ENCODE measurements at regions not wholly inside any gene's neighbourhood (a gene's known extent, or its start where the extent isn't known, plus 50 kb on each side); places are given as distances from the start of the nearest gene placed in this dataset.
A peak's percentile ranks its signal among the peaks of the same experiment; 100 is the strongest.

DNA sequence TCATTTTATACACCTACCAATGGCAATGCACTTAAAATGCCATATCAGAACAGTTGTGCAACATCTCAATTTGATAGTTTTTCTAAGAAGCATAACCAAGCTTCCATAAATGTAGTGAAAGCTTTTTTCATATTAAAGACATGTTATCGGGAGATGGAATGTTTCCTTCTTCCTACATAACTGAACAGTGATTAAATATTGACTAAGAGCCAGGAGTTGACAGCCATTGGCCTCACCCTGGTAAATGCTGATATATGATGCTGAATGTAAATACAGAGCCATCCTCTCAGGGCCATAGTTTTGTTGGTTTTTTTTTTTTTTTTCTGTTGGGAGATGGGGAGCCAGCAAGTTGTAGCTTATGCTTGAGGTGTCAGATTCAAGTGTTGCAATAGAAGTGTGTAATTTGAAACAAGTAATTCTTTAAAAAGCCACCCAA, 203.3 kb upstream of the IL12A start (continued):
- TF ChIP-seq, protein P1, sequence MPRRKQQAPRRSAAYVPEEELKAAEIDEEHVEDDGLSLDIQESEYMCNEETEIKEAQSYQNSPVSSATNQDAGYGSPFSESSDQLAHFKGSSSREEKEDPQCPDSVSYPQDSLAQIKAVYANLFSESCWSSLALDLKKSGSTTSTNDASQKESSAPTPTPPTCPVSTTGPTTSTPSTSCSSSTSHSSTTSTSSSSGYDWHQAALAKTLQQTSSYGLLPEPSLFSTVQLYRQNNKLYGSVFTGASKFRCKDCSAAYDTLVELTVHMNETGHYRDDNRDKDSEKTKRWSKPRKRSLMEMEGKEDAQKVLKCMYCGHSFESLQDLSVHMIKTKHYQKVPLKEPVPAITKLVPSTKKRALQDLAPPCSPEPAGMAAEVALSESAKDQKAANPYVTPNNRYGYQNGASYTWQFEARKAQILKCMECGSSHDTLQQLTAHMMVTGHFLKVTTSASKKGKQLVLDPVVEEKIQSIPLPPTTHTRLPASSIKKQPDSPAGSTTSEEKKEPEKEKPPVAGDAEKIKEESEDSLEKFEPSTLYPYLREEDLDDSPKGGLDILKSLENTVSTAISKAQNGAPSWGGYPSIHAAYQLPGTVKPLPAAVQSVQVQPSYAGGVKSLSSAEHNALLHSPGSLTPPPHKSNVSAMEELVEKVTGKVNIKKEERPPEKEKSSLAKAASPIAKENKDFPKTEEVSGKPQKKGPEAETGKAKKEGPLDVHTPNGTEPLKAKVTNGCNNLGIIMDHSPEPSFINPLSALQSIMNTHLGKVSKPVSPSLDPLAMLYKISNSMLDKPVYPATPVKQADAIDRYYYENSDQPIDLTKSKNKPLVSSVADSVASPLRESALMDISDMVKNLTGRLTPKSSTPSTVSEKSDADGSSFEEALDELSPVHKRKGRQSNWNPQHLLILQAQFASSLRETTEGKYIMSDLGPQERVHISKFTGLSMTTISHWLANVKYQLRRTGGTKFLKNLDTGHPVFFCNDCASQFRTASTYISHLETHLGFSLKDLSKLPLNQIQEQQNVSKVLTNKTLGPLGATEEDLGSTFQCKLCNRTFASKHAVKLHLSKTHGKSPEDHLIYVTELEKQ (tag by site-specific recombination; IDR thresholded peaks at IDR 0.05; ENCODE audit: borderline replicate concordance), result peak; percentile 45; the same call in 1 of the 2 replicates
- no peak for TF ChIP-seq ZNF394 (tag by site-specific recombination; IDR thresholded peaks at IDR 0.05; ENCODE audit: borderline replicate concordance)
- TF ChIP-seq ZNF426 (tag by site-specific recombination; IDR thresholded peaks at IDR 0.05), result no peak
- no peak for TF ChIP-seq MZF1 (tag by site-specific recombination; IDR thresholded peaks at IDR 0.05; ENCODE audit: borderline replicate concordance)
- TF ChIP-seq, protein P2, sequence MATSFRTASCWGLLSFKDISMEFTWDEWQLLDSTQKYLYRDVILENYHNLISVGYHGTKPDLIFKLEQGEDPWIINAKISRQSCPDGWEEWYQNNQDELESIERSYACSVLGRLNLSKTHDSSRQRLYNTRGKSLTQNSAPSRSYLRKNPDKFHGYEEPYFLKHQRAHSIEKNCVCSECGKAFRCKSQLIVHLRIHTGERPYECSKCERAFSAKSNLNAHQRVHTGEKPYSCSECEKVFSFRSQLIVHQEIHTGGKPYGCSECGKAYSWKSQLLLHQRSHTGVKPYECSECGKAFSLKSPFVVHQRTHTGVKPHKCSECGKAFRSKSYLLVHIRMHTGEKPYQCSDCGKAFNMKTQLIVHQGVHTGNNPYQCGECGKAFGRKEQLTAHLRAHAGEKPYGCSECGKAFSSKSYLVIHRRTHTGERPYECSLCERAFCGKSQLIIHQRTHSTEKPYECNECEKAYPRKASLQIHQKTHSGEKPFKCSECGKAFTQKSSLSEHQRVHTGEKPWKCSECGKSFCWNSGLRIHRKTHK (tag by site-specific recombination; IDR thresholded peaks at IDR 0.05), result no peak
- TF ChIP-seq ZNF341 (tag by site-specific recombination; IDR thresholded peaks at IDR 0.05; ENCODE audit: low read depth), result no peak
- TF ChIP-seq, protein P3, sequence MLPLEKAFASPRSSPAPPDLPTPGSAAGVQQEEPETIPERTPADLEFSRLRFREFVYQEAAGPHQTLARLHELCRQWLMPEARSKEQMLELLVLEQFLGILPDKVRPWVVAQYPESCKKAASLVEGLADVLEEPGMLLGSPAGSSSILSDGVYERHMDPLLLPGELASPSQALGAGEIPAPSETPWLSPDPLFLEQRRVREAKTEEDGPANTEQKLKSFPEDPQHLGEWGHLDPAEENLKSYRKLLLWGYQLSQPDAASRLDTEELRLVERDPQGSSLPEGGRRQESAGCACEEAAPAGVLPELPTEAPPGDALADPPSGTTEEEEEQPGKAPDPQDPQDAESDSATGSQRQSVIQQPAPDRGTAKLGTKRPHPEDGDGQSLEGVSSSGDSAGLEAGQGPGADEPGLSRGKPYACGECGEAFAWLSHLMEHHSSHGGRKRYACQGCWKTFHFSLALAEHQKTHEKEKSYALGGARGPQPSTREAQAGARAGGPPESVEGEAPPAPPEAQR (tag by site-specific recombination; IDR thresholded peaks at IDR 0.05), result no peak
- 0 out of 2 replicates have a peak, but pooled peaks have one; percentile 30 for TF ChIP-seq ZNF24 (tag by site-specific recombination; IDR thresholded peaks at IDR 0.05)
- TF ChIP-seq GLIS1 (tag by site-specific recombination; IDR thresholded peaks at IDR 0.05), result peak; percentile 47
- peak; percentile 60; the same call in 1 of the 2 replicates for TF ChIP-seq PATZ1 (tag by site-specific recombination; IDR thresholded peaks at IDR 0.05)
- TF ChIP-seq ZNF2 (tag by site-specific recombination; IDR thresholded peaks at IDR 0.05), result 0 out of 2 replicates have a peak, but pooled peaks have one; percentile 46
- peak; percentile 75 for TF ChIP-seq ZBTB20 (tag by site-specific recombination; IDR thresholded peaks at IDR 0.05)
- peak; percentile 36; the same call in 1 of the 2 replicates for TF ChIP-seq ZBTB17 (tag by site-specific recombination; IDR thresholded peaks at IDR 0.05)
- no peak for TF ChIP-seq ZBTB10 (tag by site-specific recombination; IDR thresholded peaks at IDR 0.05)
- TF ChIP-seq ZNF302 (tag by site-specific recombination; IDR thresholded peaks at IDR 0.05; ENCODE audit: low read depth), result no peak
- TF ChIP-seq ZNF140 (tag by site-specific recombination; IDR thresholded peaks at IDR 0.05), result no peak
- peak; percentile 94 for TF ChIP-seq ZEB2 (tag by site-specific recombination; IDR thresholded peaks at IDR 0.05)
- no peak for TF ChIP-seq ZNF266 (tag by site-specific recombination; IDR thresholded peaks at IDR 0.05; ENCODE audit: low read depth)
- peak; percentile 72 for TF ChIP-seq OVOL3 (tag by site-specific recombination; IDR thresholded peaks at IDR 0.05)
- TF ChIP-seq GFI1B (tag by site-specific recombination; IDR thresholded peaks at IDR 0.05), result no peak
- TF ChIP-seq ZNF843 (tag by site-specific recombination; IDR thresholded peaks at IDR 0.05), result peak; percentile 83
- no peak for TF ChIP-seq ZNF157 (tag by site-specific recombination; IDR thresholded peaks at IDR 0.05)
- no peak for TF ChIP-seq BCL11B (tag by site-specific recombination; IDR thresholded peaks at IDR 0.05; ENCODE audit: low read depth)
- TF ChIP-seq, protein P4, sequence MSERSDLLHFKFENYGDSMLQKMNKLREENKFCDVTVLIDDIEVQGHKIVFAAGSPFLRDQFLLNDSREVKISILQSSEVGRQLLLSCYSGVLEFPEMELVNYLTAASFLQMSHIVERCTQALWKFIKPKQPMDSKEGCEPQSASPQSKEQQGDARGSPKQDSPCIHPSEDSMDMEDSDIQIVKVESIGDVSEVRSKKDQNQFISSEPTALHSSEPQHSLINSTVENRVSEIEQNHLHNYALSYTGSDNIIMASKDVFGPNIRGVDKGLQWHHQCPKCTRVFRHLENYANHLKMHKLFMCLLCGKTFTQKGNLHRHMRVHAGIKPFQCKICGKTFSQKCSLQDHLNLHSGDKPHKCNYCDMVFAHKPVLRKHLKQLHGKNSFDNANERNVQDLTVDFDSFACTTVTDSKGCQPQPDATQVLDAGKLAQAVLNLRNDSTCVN (tag by site-specific recombination; optimal IDR thresholded peaks at IDR 0.05), result no peak

All from HEK293 (cell line).